ENCODE measurements at regions not wholly inside any gene's neighbourhood (a gene's known extent, or its start where the extent isn't known, plus 50 kb on each side); places are given as distances from the start of the nearest gene placed in this dataset.

DNA sequence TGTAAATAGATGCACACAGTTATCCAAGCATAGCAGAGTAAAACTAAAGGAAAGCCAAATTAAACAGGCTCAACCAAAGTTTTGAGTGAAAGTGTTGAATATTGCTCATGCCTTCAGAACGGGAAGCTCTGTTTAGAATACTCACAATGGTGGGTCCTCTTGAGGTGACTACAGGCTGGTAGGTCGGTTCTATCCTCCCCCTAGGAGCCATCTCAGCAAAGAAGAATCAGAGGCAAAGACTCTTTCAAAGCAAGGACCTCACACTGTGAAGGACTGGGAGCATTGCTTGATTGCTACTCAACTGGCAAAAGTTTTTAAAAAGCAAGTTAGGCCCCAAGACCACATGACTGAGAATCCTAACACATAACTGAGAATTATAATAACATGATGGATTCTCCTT lies 88.4 kb upstream of the JAG1 start:
- Histone ChIP-seq H3K4me3 (ENCODE audit: low read length) (no peak overlapping the region), H3K4me1 (ENCODE audit: insufficient read depth, low read length) (no peaks in the 10 kb centered on the region), H3K36me3 (ENCODE audit: insufficient read depth, low read length) (no peaks in the 10 kb centered on the region), H3K27me3 (ENCODE audit: control insufficient read depth in 1 of 2, insufficient read depth in 2 of 2, low read length in 2 of 2) (no peaks in the 10 kb centered on the region), H3K9me3 (ENCODE audit: control insufficient read depth in 1 of 2, insufficient read depth in 1 of 2, low read length in 2 of 2) (no peaks in the 10 kb centered on the region), H3K27ac (ENCODE audit: low read depth in 1 of 2, low read length in 2 of 2) (no peak overlapping the region)
- ChIA-PET POLR2A (no interaction called here), CTCF (no interaction called here)
- H3K27me3 Mint-ChIP-seq: peaks cover 5% of the 10 kb centered on the region
- H3K36me3 Mint-ChIP-seq (ENCODE audit: low read depth): no peaks in the 10 kb centered on the region
- no peak for TF ChIP-seq CTCF (IDR thresholded peaks at IDR 0.05)
- H3K4me3 Mint-ChIP-seq: no peak overlapping the region
- H3K4me1 Mint-ChIP-seq (ENCODE audit: low read depth): no peaks in the 10 kb centered on the region
- H3K9me3 Mint-ChIP-seq: no peaks in the 10 kb centered on the region
- intact Hi-C loops (cut with DNase I, micrococcal nuclease): no loop called here
- H3K27ac Mint-ChIP-seq: no peak overlapping the region
- ATAC-seq (ENCODE audit: poor library complexity): no peak
- no peak for DNase-seq

GRCh38 chr20:10763112-10763511 lies 89.3 kb upstream of the JAG1 start:
- POLR2A ChIA-PET: no interaction called here
- no peaks in the 10 kb centered on the region for H3K9me3 Mint-ChIP-seq
- DNase-seq: no peak
- H3K27ac Mint-ChIP-seq: no peak overlapping the region
- Histone ChIP-seq H3K27me3 (ENCODE audit: control insufficient read depth in 1 of 2, insufficient read depth in 2 of 2, low read length in 2 of 2) (no peaks in the 10 kb centered on the region), H3K4me1 (ENCODE audit: insufficient read depth, low read length) (no peaks in the 10 kb centered on the region), H3K36me3 (ENCODE audit: insufficient read depth, low read length) (no peaks in the 10 kb centered on the region), H3K27ac (ENCODE audit: low read depth in 1 of 2, low read length in 2 of 2) (no peak overlapping the region), H3K9me3 (ENCODE audit: control insufficient read depth in 1 of 2, insufficient read depth in 1 of 2, low read length in 2 of 2) (no peaks in the 10 kb centered on the region), H3K4me3 (ENCODE audit: low read length) (no peak overlapping the region)
- no peak for TF ChIP-seq CTCF (IDR thresholded peaks at IDR 0.05)
- H3K36me3 Mint-ChIP-seq (ENCODE audit: low read depth): no peaks in the 10 kb centered on the region
- H3K27me3 Mint-ChIP-seq: peaks cover 2% of the 10 kb centered on the region
- H3K4me3 Mint-ChIP-seq: no peak overlapping the region
- CTCF ChIA-PET: no interaction called here
- intact Hi-C loops (cut with DNase I, micrococcal nuclease): no loop called here
- no peaks in the 10 kb centered on the region for H3K4me1 Mint-ChIP-seq (ENCODE audit: low read depth)
- ATAC-seq (ENCODE audit: poor library complexity): no peak

DNA sequence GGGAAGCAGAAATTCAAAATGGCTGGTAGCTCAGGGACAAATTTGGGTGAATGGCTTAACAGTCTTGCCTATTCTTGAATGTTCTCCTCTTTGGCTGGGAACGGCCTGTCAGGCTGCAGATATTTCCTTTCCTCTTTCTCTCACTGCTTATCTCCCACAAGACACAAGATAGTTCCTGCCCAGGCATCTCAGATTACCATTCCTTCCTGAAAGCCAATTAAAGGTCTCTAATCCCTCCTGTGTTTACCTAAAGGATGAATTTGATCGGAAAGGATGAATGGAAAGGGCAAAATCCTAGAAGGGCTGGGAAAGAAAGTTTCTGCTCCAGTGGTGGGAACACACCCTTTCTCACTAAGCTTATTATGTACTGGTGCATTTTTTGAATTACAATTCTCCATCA lies 95.9 kb upstream of the JAG1 start:
- H3K36me3 Mint-ChIP-seq (ENCODE audit: low read depth): no peaks in the 10 kb centered on the region
- no peak overlapping the region for H3K27ac Mint-ChIP-seq
- no peak overlapping the region for H3K4me3 Mint-ChIP-seq
- no peaks in the 10 kb centered on the region for H3K4me1 ChIP-seq (ENCODE audit: insufficient read depth, low read length)
- no peaks in the 10 kb centered on the region for H3K9me3 Mint-ChIP-seq
- peaks cover 8% of the 10 kb centered on the region for H3K27me3 Mint-ChIP-seq
- no peak for DNase-seq
- H3K36me3 ChIP-seq (ENCODE audit: insufficient read depth, low read length): no peaks in the 10 kb centered on the region
- H3K27me3 ChIP-seq (ENCODE audit: control insufficient read depth in 1 of 2, insufficient read depth in 2 of 2, low read length in 2 of 2): peaks cover 0 to 9% of the 10 kb centered on the region in 2 experiments
- peaks cover 0 to 3% of the 10 kb centered on the region in 2 experiments for H3K9me3 ChIP-seq (ENCODE audit: control insufficient read depth in 1 of 2, insufficient read depth in 1 of 2, low read length in 2 of 2)
- no peak overlapping the region for H3K27ac ChIP-seq (ENCODE audit: low read depth in 1 of 2, low read length in 2 of 2)
- no peaks in the 10 kb centered on the region for H3K4me1 Mint-ChIP-seq (ENCODE audit: low read depth)
- H3K4me3 ChIP-seq (ENCODE audit: low read length): no peak overlapping the region
- intact Hi-C loops (cut with DNase I, micrococcal nuclease): no loop called here
- POLR2A ChIA-PET: no interaction called here
- ATAC-seq (ENCODE audit: poor library complexity): no peak
- CTCF ChIA-PET: no interaction called here
- no peak for TF ChIP-seq CTCF (IDR thresholded peaks at IDR 0.05)

All from CD4-positive, alpha-beta T cell (primary cell).